Left ventricle myocardium inferior (tissue), 1 donor: ENCODE measurements at regions not wholly inside any gene's neighbourhood (a gene's known extent, or its start where the extent isn't known, plus 50 kb on each side); places are given as distances from the start of the nearest gene placed in this dataset.

Experiments used
- DNase-seq: peaks from one replicate; pipeline ENCODE4 v3.0.0-alpha.2; 2020
- H3K27ac ChIP-seq: fragments of 200-600 bp; replicated peaks from 2 replicates; pipeline ENCODE4 v1.8.0; 2021
- H3K27me3 ChIP-seq: fragments of 200-600 bp; 2 replicates; pipeline ENCODE4 v1.8.0; 2021; ENCODE audit warnings: low read depth
- H3K36me3 ChIP-seq: fragments of 200-600 bp; 2 replicates; pipeline ENCODE4 v1.8.0; 2021
- H3K4me1 ChIP-seq: fragments of 200-600 bp; 2 replicates; pipeline ENCODE4 v1.8.0; 2021
- H3K4me3 ChIP-seq: fragments of 200-600 bp; 2 replicates; pipeline ENCODE4 v1.8.0; 2021; ENCODE audit warnings: mild to moderate bottlenecking, moderate library complexity
- H3K9me3 ChIP-seq: fragments of 200-600 bp; replicated peaks from 2 replicates; pipeline ENCODE4 v1.8.0; 2021
- intact Hi-C: fragments of 100-400 bp; cut with micrococcal nuclease; formaldehyde crosslinking; loops from one replicate; pipeline ENCODE4 v1.11.0; 2022
- TF ChIP-seq, protein P1 (sequence below): fragments of 200-600 bp; IDR thresholded peaks from 2 replicates; pipeline ENCODE4 v1.8.0; 2021; ENCODE audit warnings: antibody characterized with exemption, mild to moderate bottlenecking, borderline replicate concordance
- donor health status: DM: no; HTN: yes; CAD: no; lungs with severe emphysema.

DNA sequence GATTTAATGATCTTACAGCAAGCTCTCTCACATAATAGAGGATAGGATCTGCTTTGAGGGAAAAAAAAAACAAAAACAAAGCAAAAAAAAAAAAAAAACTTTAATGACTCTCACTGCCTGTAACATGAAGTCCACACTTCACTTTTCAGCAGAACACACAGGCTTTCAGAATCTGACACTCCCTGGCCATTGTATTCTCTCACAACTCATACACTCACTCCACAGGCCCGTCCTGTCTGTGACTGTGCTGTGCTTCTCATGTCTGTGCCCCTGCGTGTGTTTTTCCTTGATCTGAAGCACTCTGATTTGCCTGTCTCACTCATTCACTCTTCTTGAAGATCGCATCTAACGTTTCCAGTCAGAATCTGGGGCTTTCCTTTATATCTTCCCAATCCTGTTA lies 460.8 kb downstream of the TMA16 start:
- Histone ChIP-seq H3K4me1 (no peaks in the 10 kb centered on the region), H3K27ac (no peak overlapping the region), H3K4me3 (no peak overlapping the region), H3K36me3 (no peaks in the 10 kb centered on the region), H3K9me3 (peaks cover 2% of the 10 kb centered on the region), H3K27me3 (no peaks in the 10 kb centered on the region)
- intact Hi-C loops: no loop called here
- TF ChIP-seq, protein P1, sequence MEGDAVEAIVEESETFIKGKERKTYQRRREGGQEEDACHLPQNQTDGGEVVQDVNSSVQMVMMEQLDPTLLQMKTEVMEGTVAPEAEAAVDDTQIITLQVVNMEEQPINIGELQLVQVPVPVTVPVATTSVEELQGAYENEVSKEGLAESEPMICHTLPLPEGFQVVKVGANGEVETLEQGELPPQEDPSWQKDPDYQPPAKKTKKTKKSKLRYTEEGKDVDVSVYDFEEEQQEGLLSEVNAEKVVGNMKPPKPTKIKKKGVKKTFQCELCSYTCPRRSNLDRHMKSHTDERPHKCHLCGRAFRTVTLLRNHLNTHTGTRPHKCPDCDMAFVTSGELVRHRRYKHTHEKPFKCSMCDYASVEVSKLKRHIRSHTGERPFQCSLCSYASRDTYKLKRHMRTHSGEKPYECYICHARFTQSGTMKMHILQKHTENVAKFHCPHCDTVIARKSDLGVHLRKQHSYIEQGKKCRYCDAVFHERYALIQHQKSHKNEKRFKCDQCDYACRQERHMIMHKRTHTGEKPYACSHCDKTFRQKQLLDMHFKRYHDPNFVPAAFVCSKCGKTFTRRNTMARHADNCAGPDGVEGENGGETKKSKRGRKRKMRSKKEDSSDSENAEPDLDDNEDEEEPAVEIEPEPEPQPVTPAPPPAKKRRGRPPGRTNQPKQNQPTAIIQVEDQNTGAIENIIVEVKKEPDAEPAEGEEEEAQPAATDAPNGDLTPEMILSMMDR: no peak
- DNase-seq: no peak

GRCh38 chr4:163958751-163959150 lies 464.3 kb downstream of the TMA16 start:
- TF ChIP-seq, protein P1: no peak
- intact Hi-C loops: no loop called here
- no peak for DNase-seq
- no peaks in the 10 kb centered on the region for H3K4me1 ChIP-seq
- H3K36me3 ChIP-seq: no peaks in the 10 kb centered on the region
- H3K27me3 ChIP-seq: no peaks in the 10 kb centered on the region
- no peak overlapping the region for H3K4me3 ChIP-seq
- H3K9me3 ChIP-seq: no peaks in the 10 kb centered on the region
- no peak overlapping the region for H3K27ac ChIP-seq

DNA sequence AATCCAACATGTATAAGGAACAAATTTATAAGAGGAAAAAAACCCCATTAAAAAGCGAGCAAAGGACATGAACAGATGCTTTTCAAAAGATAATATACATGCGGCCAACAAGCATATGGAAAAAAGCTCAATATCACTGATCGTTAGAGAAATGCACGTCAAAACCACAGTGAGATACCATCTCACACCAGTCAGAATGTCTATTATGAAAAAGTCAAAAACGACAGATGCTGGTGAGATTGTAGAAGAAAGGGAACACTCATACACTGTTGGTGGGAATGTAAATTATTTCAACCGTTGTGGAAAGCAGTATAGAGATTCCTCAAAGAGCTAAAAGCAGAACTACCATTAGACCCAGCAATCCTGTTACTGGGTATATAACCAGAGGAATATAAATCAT lies 465.4 kb downstream of the TMA16 start:
- no peaks in the 10 kb centered on the region for H3K27me3 ChIP-seq
- TF ChIP-seq, protein P1: no peak
- H3K9me3 ChIP-seq: no peaks in the 10 kb centered on the region
- H3K4me3 ChIP-seq: no peak overlapping the region
- intact Hi-C loops: no loop called here
- no peaks in the 10 kb centered on the region for H3K4me1 ChIP-seq
- H3K36me3 ChIP-seq: no peaks in the 10 kb centered on the region
- no peak for DNase-seq
- no peak overlapping the region for H3K27ac ChIP-seq

DNA sequence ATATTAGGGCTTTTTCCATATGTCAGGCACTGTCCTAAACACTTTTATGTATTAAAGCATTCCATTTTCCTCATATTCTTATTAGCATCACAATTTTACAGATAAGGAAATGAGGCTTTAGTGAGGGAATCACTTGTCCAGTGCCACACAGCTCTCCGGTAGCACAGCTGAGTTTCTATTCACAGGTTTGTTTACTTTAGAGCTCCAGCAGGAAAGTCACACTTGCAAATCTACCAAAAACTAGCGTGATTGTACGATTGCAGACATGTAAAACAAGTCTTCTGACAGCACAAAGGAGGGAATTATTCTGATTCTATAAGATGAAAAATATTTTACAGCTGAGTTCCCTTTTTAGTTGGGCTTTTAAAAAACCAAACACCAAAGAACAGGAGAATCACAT lies 472.1 kb downstream of the TMA16 start:
- Histone ChIP-seq H3K9me3 (no peaks in the 10 kb centered on the region), H3K27ac (no peak overlapping the region), H3K4me3 (no peak overlapping the region), H3K27me3 (no peaks in the 10 kb centered on the region), H3K36me3 (no peaks in the 10 kb centered on the region), H3K4me1 (no peaks in the 10 kb centered on the region)
- no peak for DNase-seq
- intact Hi-C loops: no loop called here
- TF ChIP-seq, protein P1: no peak

DNA sequence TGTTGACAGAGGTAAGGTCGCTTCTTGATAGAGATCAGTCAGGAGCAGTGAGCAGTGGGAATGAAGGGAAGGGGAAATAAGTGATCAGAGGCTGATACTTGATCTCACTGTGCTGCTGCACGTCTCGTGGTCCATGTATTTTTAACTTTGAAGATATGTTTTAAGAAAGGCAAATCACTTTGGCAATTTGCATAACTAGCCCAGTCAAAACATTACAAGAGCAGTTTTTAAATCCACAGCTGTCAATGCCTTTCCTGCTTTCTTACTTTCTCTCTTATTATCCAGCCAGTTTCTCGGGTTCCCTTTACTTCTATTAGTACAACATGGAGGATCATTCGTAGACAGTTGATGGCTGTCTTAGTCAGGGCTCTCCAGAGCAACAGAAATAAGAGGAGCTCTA lies 472.8 kb downstream of the TMA16 start:
- Histone ChIP-seq H3K4me1 (no peaks in the 10 kb centered on the region), H3K36me3 (no peaks in the 10 kb centered on the region), H3K9me3 (no peaks in the 10 kb centered on the region), H3K4me3 (no peak overlapping the region), H3K27me3 (no peaks in the 10 kb centered on the region), H3K27ac (no peak overlapping the region)
- intact Hi-C loops: no loop called here
- TF ChIP-seq, protein P1: no peak
- no peak for DNase-seq

GRCh38 chr4:163967710-163968109 lies 473.2 kb downstream of the TMA16 start:
- Histone ChIP-seq H3K9me3 (no peaks in the 10 kb centered on the region), H3K27me3 (no peaks in the 10 kb centered on the region), H3K27ac (no peak overlapping the region), H3K4me3 (no peak overlapping the region), H3K4me1 (no peaks in the 10 kb centered on the region), H3K36me3 (no peaks in the 10 kb centered on the region)
- intact Hi-C loops: no loop called here
- TF ChIP-seq, protein P1: no peak
- DNase-seq: no peak
